ENCODE measurements at regions not wholly inside any gene's neighbourhood (a gene's known extent, or its start where the extent isn't known, plus 50 kb on each side); places are given as distances from the start of the nearest gene placed in this dataset.

DNA sequence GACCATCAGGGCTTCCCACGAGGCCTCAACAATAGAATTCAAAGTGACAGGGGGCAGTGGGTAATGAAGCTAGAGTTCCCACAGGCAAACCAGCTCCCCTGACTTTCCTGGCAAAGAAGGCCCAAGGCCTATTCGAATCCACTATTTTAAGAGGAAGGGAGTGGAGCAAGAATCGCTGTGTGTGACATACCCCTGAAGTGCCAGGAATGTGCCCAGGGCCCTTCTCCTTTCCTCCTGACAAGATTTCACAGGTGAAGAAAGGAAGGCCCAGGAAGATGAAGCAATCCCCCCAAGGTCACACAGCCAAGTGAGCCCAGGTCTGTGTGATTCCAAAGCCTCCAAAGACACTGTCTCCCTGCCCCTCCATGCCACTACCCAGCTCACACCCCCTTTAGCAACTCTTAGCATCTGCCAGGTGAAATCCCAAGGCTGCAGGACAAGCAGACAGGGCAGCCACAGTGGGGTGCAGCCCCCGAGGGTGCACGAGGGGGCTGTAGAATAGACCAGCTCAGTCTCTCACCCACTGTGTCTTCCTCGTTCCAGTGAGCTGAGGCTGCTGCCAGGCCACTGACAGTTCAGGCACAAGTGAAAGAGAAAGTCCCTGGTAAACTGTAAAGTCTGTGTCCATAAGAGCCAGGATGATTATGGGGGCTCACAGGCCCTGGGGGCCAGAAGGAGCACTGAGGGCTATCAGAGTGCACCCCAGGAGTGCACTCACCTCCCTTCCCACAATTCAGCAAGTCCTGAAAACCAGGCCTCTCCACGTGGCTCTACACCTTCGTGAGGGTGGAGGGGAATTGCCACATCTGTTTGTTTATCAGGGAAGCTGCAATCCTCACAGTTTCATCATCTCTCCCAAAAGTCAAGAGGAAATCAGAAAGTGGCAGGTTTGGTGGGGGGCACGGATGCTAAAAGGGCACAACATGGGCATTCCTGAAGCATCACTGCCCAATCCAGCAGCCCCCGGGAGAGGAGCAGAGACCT is 70.8 kb upstream of the ZMIZ1 start:
- no peak for DNase-seq (ENCODE audit: low read depth)

GRCh38 chr10:79001082-79001885 is 67.5 kb upstream of the ZMIZ1 start:
- peak; percentile 27 for DNase-seq (ENCODE audit: low read depth)

GRCh38 chr10:79002336-79002735 is 66.4 kb upstream of the ZMIZ1 start:
- peak; percentile 13 for DNase-seq (ENCODE audit: low read depth)

GRCh38 chr10:79003183-79004100 is 65.3 kb upstream of the ZMIZ1 start:
- DNase-seq (ENCODE audit: low read depth), result no peak

DNA sequence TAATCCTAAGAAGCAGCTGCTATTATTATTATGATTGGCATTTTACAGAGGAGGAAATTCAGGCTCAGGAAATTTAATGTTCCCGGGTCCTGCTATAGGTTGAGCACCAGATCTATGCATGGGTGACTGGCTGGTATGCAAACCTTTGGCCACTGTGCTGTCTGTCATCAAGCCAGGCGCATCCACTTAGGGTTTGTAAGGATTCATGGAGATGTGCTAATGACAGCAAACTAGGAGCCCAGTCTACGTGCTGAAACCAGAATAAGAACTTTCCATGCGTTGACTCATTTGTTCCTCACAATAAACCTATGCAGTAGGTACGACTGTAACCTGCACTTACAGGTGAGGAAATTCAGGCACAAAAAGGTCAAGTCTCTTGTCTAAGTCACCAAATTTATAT is 64.5 kb upstream of the ZMIZ1 start:
- DNase-seq (ENCODE audit: low read depth), result no peak

- no peak for DNase-seq (ENCODE audit: low read depth)
These were observed 63.5 kb upstream of the ZMIZ1 start for GRCh38 chr10:79005126-79005810.

- no peak for DNase-seq (ENCODE audit: low read depth)
These were observed 61.7 kb upstream of the ZMIZ1 start for GRCh38 chr10:79007018-79007417.

DNA sequence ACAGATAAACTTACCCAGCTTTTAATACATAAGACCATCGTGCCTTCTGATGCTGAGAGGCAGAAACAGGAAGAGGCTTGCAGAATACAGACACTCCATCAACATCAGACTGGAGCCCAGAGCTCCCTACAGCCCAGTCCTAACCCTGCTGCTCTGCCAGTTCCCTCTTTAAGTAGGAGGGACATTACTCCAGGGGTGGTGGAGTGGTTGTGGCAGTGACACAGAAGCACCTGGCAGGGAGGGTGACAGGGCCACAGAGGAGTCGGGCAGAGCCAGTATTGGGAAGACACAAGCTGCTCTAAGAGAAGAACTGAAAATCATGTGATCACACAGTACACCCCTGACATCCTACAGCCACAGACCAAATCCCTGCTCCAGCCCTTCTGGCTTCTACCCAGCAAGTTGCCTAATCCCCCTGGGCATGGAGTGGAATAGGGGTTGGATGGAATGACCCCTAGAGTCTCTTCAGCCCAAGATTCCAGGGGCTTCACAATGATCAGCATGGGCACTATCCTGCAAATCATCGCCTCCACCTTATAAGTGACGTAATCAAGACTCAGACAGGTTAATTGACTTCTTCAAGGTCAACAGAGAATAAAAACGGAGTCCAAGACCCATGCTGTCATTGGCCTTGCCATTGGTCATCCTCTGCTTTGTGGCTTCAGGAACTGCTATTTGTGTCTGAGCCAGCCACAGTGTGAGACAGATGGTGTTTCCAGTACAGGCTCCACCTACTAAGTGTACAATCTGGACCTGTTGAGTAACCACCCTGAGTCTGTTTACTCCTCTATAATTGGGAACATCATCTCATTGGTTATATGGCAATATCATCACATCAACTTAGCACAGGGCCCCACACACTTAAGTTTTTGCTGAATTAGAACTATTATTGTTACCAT is 61.1 kb upstream of the ZMIZ1 start:
- peak; percentile 44 for DNase-seq (ENCODE audit: low read depth)

DNA sequence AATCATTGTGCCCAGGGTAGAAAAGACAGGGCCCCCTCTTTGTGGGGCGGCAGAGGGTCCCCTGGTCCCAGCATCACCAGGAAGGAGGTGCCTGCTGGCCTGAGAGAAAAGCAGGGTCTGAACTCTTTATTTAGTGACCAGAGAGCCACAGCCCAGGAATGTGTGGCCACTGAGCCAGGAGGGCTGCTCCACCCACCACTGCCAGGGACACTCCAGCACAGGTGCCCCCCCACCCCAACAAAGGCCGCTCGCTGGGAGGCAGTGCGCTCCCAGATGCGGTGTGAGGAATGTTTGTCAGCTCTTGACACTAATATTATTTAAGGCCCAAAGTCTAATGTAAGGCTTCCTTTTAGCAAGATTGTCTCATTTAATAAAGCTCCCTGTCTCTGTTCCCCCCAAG is 59.6 kb upstream of the ZMIZ1 start:
- no peak for DNase-seq (ENCODE audit: low read depth)

DNA sequence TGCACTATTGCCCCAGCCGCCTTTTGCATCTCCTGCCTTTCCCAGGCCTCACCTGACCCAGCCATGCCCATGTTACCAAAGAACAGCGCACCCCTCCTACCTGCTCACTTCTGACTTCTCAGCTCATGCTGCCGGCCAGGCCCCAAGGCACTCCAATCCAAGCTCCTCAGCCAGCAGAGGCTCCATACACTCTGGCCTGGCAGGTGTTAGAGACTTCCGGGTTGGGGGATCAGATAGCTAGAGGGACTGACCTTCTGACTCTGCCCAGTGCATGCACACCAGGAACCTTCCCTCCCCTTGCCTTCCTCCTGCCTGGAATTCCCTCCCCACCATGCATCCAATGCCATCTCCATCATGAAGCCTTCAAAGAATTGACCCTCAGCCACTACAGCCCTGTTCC is 56.2 kb upstream of the ZMIZ1 start:
- DNase-seq (ENCODE audit: low read depth), result no peak

GRCh38 chr10:79013406-79013987 is 55.3 kb upstream of the ZMIZ1 start:
- no peak for DNase-seq (ENCODE audit: low read depth)

GRCh38 chr10:79014796-79015195 is 54.0 kb upstream of the ZMIZ1 start:
- no peak for DNase-seq (ENCODE audit: low read depth)

DNA sequence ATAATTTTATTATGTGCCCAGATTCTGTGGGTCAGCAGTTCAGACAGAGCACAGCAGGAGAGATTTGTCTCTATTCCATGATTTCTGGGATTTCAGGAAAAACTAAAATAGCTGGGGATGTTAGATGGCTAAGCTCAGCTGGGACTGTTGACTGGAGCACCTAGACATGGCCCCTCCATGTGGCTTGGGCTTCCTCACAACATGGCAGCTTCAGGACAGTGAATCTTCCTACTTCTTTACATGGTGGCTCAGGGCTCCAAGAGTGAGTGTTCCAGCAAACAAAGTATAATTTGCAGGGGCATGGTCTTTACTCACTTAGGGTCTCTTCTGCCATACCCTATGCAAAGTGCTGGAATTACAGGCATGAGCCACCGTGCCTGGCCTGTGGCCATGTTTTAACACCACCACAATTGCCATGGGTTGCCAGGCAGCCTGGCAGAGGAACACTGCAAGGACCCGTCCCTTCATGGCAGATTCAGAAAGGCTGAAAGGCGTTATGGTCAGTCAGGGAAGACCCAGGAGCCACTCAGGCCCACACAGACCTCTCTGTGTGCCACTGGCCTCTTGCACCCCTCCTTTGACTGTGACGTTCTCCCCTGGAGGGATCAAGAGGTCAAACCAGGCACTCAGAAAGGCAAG is 50.8 kb upstream of the ZMIZ1 start:
- no peak for DNase-seq (ENCODE audit: low read depth)

DNA sequence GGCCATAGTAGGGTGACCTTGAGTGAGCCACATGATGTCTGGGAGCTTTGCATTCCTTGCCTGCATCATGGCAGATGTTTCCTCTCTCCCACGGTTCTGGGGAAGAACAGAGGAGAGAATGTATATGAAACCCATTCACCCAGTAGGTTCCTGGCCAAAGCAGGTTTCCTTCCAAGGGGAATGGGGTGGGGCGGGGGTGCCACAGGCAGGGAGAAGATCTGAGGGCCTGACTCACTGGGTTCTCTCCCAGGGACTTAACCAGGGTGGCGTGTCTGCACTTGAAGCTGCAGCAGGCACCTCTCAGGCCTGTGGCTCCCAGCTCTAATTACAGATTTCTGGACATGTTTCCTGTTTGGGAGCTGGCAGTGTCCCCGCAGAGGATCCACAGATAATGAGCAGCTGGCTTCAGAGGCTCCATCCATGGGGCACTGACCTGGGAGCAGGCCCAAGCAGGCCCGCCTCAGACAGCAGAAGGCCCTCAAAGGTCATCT is 50.2 kb upstream of the ZMIZ1 start:
- peak; percentile 88 for DNase-seq (ENCODE audit: low read depth)
